Astrocyte (in vitro differentiated cells and primary cell): ENCODE measurements at regions not wholly inside any gene's neighbourhood (a gene's known extent, or its start where the extent isn't known, plus 50 kb on each side); places are given as distances from the start of the nearest gene placed in this dataset.

Experiments
- DNase-seq: peaks from one replicate; pipeline ENCODE4 v3.0.0-alpha.2; 2010; ENCODE audit warnings: low read depth
- FAIRE-seq: peaks from 2 replicates; lab custom pipeline; 2011; peaks lifted over from hg19 to GRCh38; lab: Jason Lieb, UNC
- H2AFZ ChIP-seq: 2 replicates; pipeline ENCODE4 v1.6.0; 2012; ENCODE audit warnings: low read depth, low read length, inconsistent platforms
- H3K27ac ChIP-seq: 2 replicates; pipeline ENCODE4 v1.5.1; 2011; ENCODE audit warnings: low read depth, low read length, inconsistent platforms
- H3K27me3 ChIP-seq: 2 replicates; pipeline ENCODE4 v1.6.0; 2011; ENCODE audit warnings: low read length, inconsistent platforms; ENCODE audit not compliant: insufficient read depth
- H3K36me3 ChIP-seq: 2 replicates; pipeline ENCODE4 v1.5.1; 2011; ENCODE audit warnings: low read length, inconsistent platforms; ENCODE audit not compliant: insufficient read depth
- H3K4me1 ChIP-seq: 2 replicates; pipeline ENCODE4 v1.5.1; 2011; ENCODE audit warnings: low read length, inconsistent platforms; ENCODE audit not compliant: insufficient read depth
- H3K4me2 ChIP-seq: 2 replicates; pipeline ENCODE4 v1.6.0; 2012; ENCODE audit warnings: low read length, inconsistent platforms
- H3K4me3 ChIP-seq: 2 replicates; pipeline ENCODE4 v1.5.1; 2011; ENCODE audit warnings: low read depth, mild to moderate bottlenecking, low read length, inconsistent platforms; ENCODE audit not compliant: insufficient read depth
- H3K79me2 ChIP-seq: 2 replicates; pipeline ENCODE4 v1.6.0; 2012; ENCODE audit warnings: mild to moderate bottlenecking, low read length, inconsistent platforms; ENCODE audit not compliant: insufficient read depth
- H3K9ac ChIP-seq: 2 replicates; pipeline ENCODE4 v1.6.0; 2012; ENCODE audit warnings: mild to moderate bottlenecking, low read length, inconsistent platforms
- H3K9me3 ChIP-seq: 2 replicates; pipeline ENCODE4 v1.5.1; 2012; ENCODE audit warnings: low read depth, mild to moderate bottlenecking, low read length, inconsistent platforms; ENCODE audit not compliant: insufficient read depth
- H4K20me1 ChIP-seq: 2 replicates; pipeline ENCODE4 v1.6.0; 2012; ENCODE audit warnings: low read length, inconsistent platforms; ENCODE audit not compliant: insufficient read depth
- H3K27ac Mint-ChIP-seq: one replicate; pipeline ENCODE4 v1.8.0; 2021; ENCODE audit warnings: mild to moderate bottlenecking, mixed read lengths; ENCODE audit not compliant: unreplicated experiment
- H3K27me3 Mint-ChIP-seq: one replicate; pipeline ENCODE4 v1.8.0; 2021; ENCODE audit warnings: low read depth, mixed read lengths; ENCODE audit not compliant: unreplicated experiment
- H3K36me3 Mint-ChIP-seq: one replicate; pipeline ENCODE4 v1.8.0; 2021; ENCODE audit warnings: low read depth, mixed read lengths; ENCODE audit not compliant: unreplicated experiment
- H3K4me1 Mint-ChIP-seq: one replicate; pipeline ENCODE4 v1.8.0; 2021; ENCODE audit warnings: low read depth, mixed read lengths; ENCODE audit not compliant: unreplicated experiment
- H3K4me3 Mint-ChIP-seq: one replicate; pipeline ENCODE4 v1.8.0; 2021; ENCODE audit warnings: mild to moderate bottlenecking, moderate library complexity, mixed read lengths; ENCODE audit not compliant: unreplicated experiment
- H3K9me3 Mint-ChIP-seq: one replicate; pipeline ENCODE4 v1.8.0; 2021; ENCODE audit warnings: mild to moderate bottlenecking, mixed read lengths; ENCODE audit not compliant: unreplicated experiment
- CTCF ChIP-seq: IDR thresholded peaks from 2 replicates; pipeline ENCODE4 v1.5.1; 2011; ENCODE audit warnings: low read depth, mild to moderate bottlenecking, inconsistent platforms, low read length, moderate library complexity; ENCODE audit not compliant: insufficient read depth
- EZH2 ChIP-seq: IDR thresholded peaks from 2 replicates; pipeline ENCODE4 v1.6.1; 2012; ENCODE audit warnings: mild to moderate bottlenecking, low read length, inconsistent platforms; ENCODE audit not compliant: insufficient read depth

GRCh38 chr1:212495766-212496494, 63.2 kb downstream of the NENF start:
- DNase-seq (no peak), FAIRE-seq (no peak)
- Histone ChIP-seq H4K20me1 (no peaks in the 10 kb centered on the region), H2AFZ (no peak overlapping the region), H3K27ac (no peak overlapping the region), H3K9me3 (no peaks in the 10 kb centered on the region), H3K36me3 (no peaks in the 10 kb centered on the region), H3K27me3 (no peaks in the 10 kb centered on the region), H3K4me3 (no peak overlapping the region), H3K79me2 (no peaks in the 10 kb centered on the region), H3K4me1 (peaks cover 9% of the 10 kb centered on the region), H3K4me2 (no peak overlapping the region), H3K9ac (no peak overlapping the region)
- Mint-ChIP-seq H3K27ac (no peak overlapping the region), H3K27me3 (peaks cover 15% of the 10 kb centered on the region), H3K36me3 (no peaks in the 10 kb centered on the region), H3K9me3 (peaks cover 3% of the 10 kb centered on the region), H3K4me3 (no peak overlapping the region), H3K4me1 (peaks cover 17% of the 10 kb centered on the region)
- TF ChIP-seq CTCF (no peak), EZH2 (no peak)

- no peaks in the 10 kb centered on the region for H3K36me3 Mint-ChIP-seq
These were observed 64.0 kb downstream of the NENF start for GRCh38 chr1:212496682-212497081.

More at GRCh38 chr1:212496682-212497081, 64.0 kb downstream of the NENF start:
- DNase-seq = no peak
- Mint-ChIP-seq H3K27me3 (peaks cover 15% of the 10 kb centered on the region), H3K4me3 (no peak overlapping the region), H3K9me3 (peaks cover 6% of the 10 kb centered on the region), H3K27ac (no peak overlapping the region), H3K4me1 (peaks cover 12% of the 10 kb centered on the region)
- Histone ChIP-seq H3K4me1 (peaks cover 9% of the 10 kb centered on the region), H3K4me3 (no peak overlapping the region), H3K4me2 (no peak overlapping the region), H3K27me3 (no peaks in the 10 kb centered on the region), H3K36me3 (no peaks in the 10 kb centered on the region), H2AFZ (no peak overlapping the region), H3K9me3 (no peaks in the 10 kb centered on the region), H3K79me2 (no peaks in the 10 kb centered on the region), H4K20me1 (no peaks in the 10 kb centered on the region), H3K9ac (no peak overlapping the region), H3K27ac (no peak overlapping the region)
- FAIRE-seq = no peak
- TF ChIP-seq CTCF (no peak), EZH2 (no peak)
